Neuronal stem cell (in vitro differentiated cells): ENCODE measurements at regions not wholly inside any gene's neighbourhood (a gene's known extent, or its start where the extent isn't known, plus 50 kb on each side); places are given as distances from the start of the nearest gene placed in this dataset.
"Not testable (repeated sequence)": the region's sequence is repeated elsewhere in the genome, so short reads cannot be mapped to it uniquely, and the experiment has no call there.

Source experiments
- DNase-seq: peaks from one replicate; pipeline ENCODE4 v3.0.0-alpha.2; 2013; ENCODE audit warnings: low spot score
- H2AFZ ChIP-seq: one replicate; pipeline ENCODE4 v1.6.1; 2013; ENCODE audit warnings: mild to moderate bottlenecking, low read length, inconsistent platforms
- H2AK5ac ChIP-seq: 2 replicates; pipeline ENCODE4 v1.6.1; 2013; ENCODE audit warnings: low read depth, mild to moderate bottlenecking, inconsistent platforms, low read length, moderate library complexity, mixed read lengths
- H2BK120ac ChIP-seq: 2 replicates; pipeline ENCODE4 v1.6.1; 2013; ENCODE audit warnings: low read depth, mild to moderate bottlenecking, inconsistent platforms, low read length, moderate library complexity, mixed read lengths
- H2BK12ac ChIP-seq: one replicate; pipeline ENCODE4 v1.6.1; 2013; ENCODE audit warnings: low read length, inconsistent platforms
- H2BK15ac ChIP-seq: 2 replicates; pipeline ENCODE4 v1.6.1; 2013; ENCODE audit warnings: mild to moderate bottlenecking, low read length, inconsistent platforms, mixed read lengths
- H2BK5ac ChIP-seq: one replicate; pipeline ENCODE4 v1.6.1; 2013; ENCODE audit warnings: inconsistent platforms, mild to moderate bottlenecking, low read length, moderate library complexity
- H3K14ac ChIP-seq: one replicate; pipeline ENCODE4 v1.6.1; 2013; ENCODE audit warnings: low read length, inconsistent platforms
- H3K18ac ChIP-seq: 2 replicates; pipeline ENCODE4 v1.6.1; 2013; ENCODE audit warnings: low read length, inconsistent platforms
- H3K23ac ChIP-seq: 2 replicates; pipeline ENCODE4 v1.6.1; 2013; ENCODE audit warnings: low read depth, mild to moderate bottlenecking, mixed read lengths, low read length, inconsistent platforms; ENCODE audit not compliant: poor library complexity
- H3K27ac ChIP-seq: replicated peaks from 3 replicates; pipeline ENCODE4 v1.5.1; 2013; ENCODE audit warnings: low read length, inconsistent platforms
- H3K27me3 ChIP-seq, 3 experiments: 2 replicates each; pipeline ENCODE4 v1.6.1; 2013; ENCODE audit warnings: low read length in 3 of 3, mild to moderate bottlenecking in 2 of 3, inconsistent platforms in 1 of 3, low read depth in 1 of 3, mixed read lengths in 1 of 3, moderate library complexity in 1 of 3; ENCODE audit not compliant: control insufficient read depth in 3 of 3, insufficient read depth in 3 of 3
- H3K36me3 ChIP-seq, 2 donors: replicated peaks in 1 of 2; 2 replicates each; pipeline ENCODE4 v1.6.1; 2013; ENCODE audit warnings: low read length in 2 of 2; ENCODE audit not compliant: control insufficient read depth in 2 of 2, insufficient read depth in 2 of 2
- H3K4ac ChIP-seq: 2 replicates; pipeline ENCODE4 v1.6.1; 2013; ENCODE audit warnings: inconsistent platforms, mild to moderate bottlenecking, low read length, moderate library complexity
- H3K4me1 ChIP-seq, 2 donors: 1 replicate in 1 of 2; 2 replicates in 1 of 2; pipeline ENCODE4 v1.6.1; 2013; ENCODE audit warnings: low read length in 2 of 2, low read depth in 1 of 2; ENCODE audit not compliant: control insufficient read depth in 2 of 2, insufficient read depth in 1 of 2
- H3K4me2 ChIP-seq: one replicate; pipeline ENCODE4 v1.6.1; 2013; ENCODE audit warnings: mild to moderate bottlenecking, low read length, inconsistent platforms; ENCODE audit not compliant: insufficient read depth, poor library complexity, severe bottlenecking
- H3K4me3 ChIP-seq, 2 donors: 2 replicates each; pipeline ENCODE4 v1.5.1; 2013; ENCODE audit warnings: low read length in 2 of 2, mild to moderate bottlenecking in 2 of 2, inconsistent platforms in 1 of 2, moderate library complexity in 1 of 2
- H3K79me1 ChIP-seq: one replicate; pipeline ENCODE4 v1.6.1; 2013; ENCODE audit warnings: low read depth, mild to moderate bottlenecking, inconsistent platforms, low read length, moderate library complexity
- H3K9ac ChIP-seq: one replicate; pipeline ENCODE4 v1.6.1; 2013; ENCODE audit warnings: mild to moderate bottlenecking, low read depth, low read length, inconsistent platforms; ENCODE audit not compliant: poor library complexity
- H3K9me3 ChIP-seq, 2 donors: replicated peaks in 1 of 2; 2 replicates each; pipeline versions ENCODE3 to v1.6.1; 2013; ENCODE audit warnings: low read length in 2 of 2, mild to moderate bottlenecking in 2 of 2, inconsistent platforms in 1 of 2, low read depth in 1 of 2, mixed read lengths in 1 of 2, moderate library complexity in 1 of 2; ENCODE audit not compliant: control insufficient read depth in 2 of 2, insufficient read depth in 1 of 2
- H4K8ac ChIP-seq: one replicate; pipeline ENCODE4 v1.6.1; 2013; ENCODE audit warnings: low read depth, mild to moderate bottlenecking, inconsistent platforms, low read length, moderate library complexity
- H4K91ac ChIP-seq: one replicate; pipeline ENCODE4 v1.6.1; 2013; ENCODE audit warnings: low read length, low read depth, mild to moderate bottlenecking, inconsistent platforms; ENCODE audit not compliant: poor library complexity
- WGBS, 2 donors: extraction: QIAGEN DNeasy Blood & Tissue Kit; methylation state at CpG; one replicate each; pipeline ENCODE4 v1.1.7; 2013; ENCODE audit warnings: missing lambda C conversion rate in 2 of 2, mixed read lengths in 1 of 2; ENCODE audit not compliant: insufficient read length in 2 of 2, insufficient replicate concordance in 1 of 2; ENCODE audit errors: extremely low coverage in 2 of 2; 5-methylcytosine and 5-hydroxymethylcytosine counted together

DNA sequence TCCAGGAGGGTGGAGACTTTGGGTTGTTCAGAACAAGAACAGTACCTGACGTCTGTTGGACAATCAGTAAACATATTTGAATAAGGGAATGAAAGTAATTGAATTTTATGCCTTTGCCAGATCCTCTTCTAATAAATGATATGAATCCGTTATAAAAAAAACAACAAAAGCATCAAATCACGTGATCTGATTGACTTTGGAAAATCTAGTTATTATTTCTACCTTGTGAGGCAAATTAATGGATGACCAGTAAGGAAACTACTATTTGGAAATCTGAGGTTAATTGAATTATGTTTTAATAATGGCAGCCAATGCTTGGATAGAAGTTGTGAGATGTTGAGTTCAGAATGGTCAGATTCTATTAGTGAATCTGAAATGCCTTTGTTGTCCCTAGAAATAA, 399.5 kb downstream of the TFAP2B start:
- H2AK5ac ChIP-seq, result no peak overlapping the region
- H3K18ac ChIP-seq, result no peak overlapping the region
- no peaks in the 10 kb centered on the region for H3K9me3 ChIP-seq
- WGBS, 2 donors, result no CpG with 5 or more reads among the region's 3 CpGs
- H3K27me3 ChIP-seq, result no peaks in the 10 kb centered on the region
- no peak overlapping the region for H3K4ac ChIP-seq
- H3K4me1 ChIP-seq, result peaks cover 0 to 5% of the 10 kb centered on the region in 2 donors
- no peak for DNase-seq
- no peaks in the 10 kb centered on the region for H3K79me1 ChIP-seq
- no peak overlapping the region for H3K4me2 ChIP-seq
- no peak overlapping the region for H2AFZ ChIP-seq
- H2BK12ac ChIP-seq, result no peak overlapping the region
- H3K9ac ChIP-seq, result no peak overlapping the region
- no peak overlapping the region for H4K91ac ChIP-seq
- H3K27ac ChIP-seq, result no peak overlapping the region
- no peak overlapping the region for H3K23ac ChIP-seq
- H2BK5ac ChIP-seq, result no peak overlapping the region
- no peak overlapping the region for H4K8ac ChIP-seq
- H2BK120ac ChIP-seq, result no peak overlapping the region
- no peaks in the 10 kb centered on the region for H3K36me3 ChIP-seq
- H3K14ac ChIP-seq, result no peak overlapping the region
- H2BK15ac ChIP-seq, result no peak overlapping the region
- no peak overlapping the region for H3K4me3 ChIP-seq

DNA sequence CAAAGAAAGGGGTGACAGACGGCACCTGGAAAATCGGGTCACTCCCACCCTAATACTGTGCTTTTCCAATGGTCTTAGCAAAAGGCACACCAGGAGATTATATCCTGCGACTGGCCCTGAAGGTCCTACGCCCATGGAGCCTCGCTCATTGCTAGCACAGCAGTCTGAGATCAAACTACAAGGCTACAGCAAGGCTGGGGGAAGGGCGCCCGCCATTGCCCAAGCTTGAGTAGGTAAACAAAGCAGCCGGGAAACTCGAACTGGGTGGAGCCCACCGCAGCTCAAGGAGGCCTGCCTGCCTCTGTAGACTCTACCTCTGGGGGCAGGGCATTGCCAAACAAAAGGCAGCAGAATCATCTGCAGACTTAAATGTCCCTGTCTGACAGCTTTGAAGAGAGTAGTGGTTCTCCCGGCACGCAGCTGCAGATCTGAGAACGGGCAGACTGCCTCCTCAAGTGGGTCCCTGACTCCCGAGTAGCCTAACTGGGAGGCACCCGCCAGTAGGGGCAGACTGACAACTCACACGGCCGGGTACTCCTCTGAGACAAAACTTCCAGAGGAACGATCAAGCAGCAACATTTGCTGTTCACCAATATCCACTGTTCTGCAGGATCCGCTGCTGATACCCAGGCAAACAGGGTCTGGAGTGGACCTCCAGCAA, 406.0 kb downstream of the TFAP2B start:
- WGBS, 2 donors, result no CpG with 5 or more reads among the region's 19 CpGs

DNA sequence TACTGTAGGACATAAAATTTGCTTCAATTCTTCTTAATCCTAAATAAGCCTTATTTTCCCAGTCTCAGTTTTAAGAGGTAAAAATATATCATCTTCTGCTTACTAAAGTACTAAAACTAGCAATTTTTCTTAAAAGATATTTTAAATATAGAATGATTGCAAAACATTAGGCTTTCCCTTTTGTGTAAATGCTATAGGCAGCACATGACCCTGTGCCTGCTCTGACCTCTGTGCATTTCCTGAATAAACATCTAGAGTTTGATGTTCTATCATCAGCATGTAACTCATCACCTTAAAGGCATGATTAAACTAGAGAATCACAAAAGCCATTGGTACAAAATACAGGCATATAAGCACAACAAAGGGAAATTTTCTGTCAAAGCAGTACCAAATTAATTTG, 422.7 kb downstream of the TFAP2B start:
- no peaks in the 10 kb centered on the region for H3K36me3 ChIP-seq
- no peak overlapping the region for H3K18ac ChIP-seq
- H4K91ac ChIP-seq, result no peak overlapping the region
- no peak overlapping the region for H3K4me3 ChIP-seq
- H3K23ac ChIP-seq, result no peak overlapping the region
- H2AK5ac ChIP-seq, result no peak overlapping the region
- no peaks in the 10 kb centered on the region for H3K9me3 ChIP-seq
- H3K4me1 ChIP-seq, result peaks cover 0 to 1% of the 10 kb centered on the region in 2 donors
- H3K27me3 ChIP-seq, result no peaks in the 10 kb centered on the region
- H2BK12ac ChIP-seq, result no peak overlapping the region
- no peak overlapping the region for H3K14ac ChIP-seq
- H3K4me2 ChIP-seq, result no peak overlapping the region
- no peak overlapping the region for H2BK5ac ChIP-seq
- H3K79me1 ChIP-seq, result no peaks in the 10 kb centered on the region
- H2AFZ ChIP-seq, result no peak overlapping the region
- no peak overlapping the region for H2BK15ac ChIP-seq
- H3K9ac ChIP-seq, result no peak overlapping the region
- no peak overlapping the region for H4K8ac ChIP-seq
- no peak overlapping the region for H3K4ac ChIP-seq
- no peak for DNase-seq
- H2BK120ac ChIP-seq, result no peak overlapping the region
- no peak overlapping the region for H3K27ac ChIP-seq

More for the DNA sequence above, 406.0 kb downstream of the TFAP2B start:
- H3K9me3 ChIP-seq, H3K36me3 ChIP-seq, H3K9ac ChIP-seq, H4K8ac ChIP-seq, H3K27ac ChIP-seq, H2BK15ac ChIP-seq, H3K14ac ChIP-seq, H2BK120ac ChIP-seq, DNase-seq, H3K4me1 ChIP-seq, H2BK12ac ChIP-seq, H3K27me3 ChIP-seq, H2AFZ ChIP-seq, H3K18ac ChIP-seq, H3K4me2 ChIP-seq, H3K4ac ChIP-seq, H4K91ac ChIP-seq, H3K4me3 ChIP-seq, H2BK5ac ChIP-seq, H3K79me1 ChIP-seq, H3K23ac ChIP-seq, H2AK5ac ChIP-seq: not testable (repeated sequence)

DNA sequence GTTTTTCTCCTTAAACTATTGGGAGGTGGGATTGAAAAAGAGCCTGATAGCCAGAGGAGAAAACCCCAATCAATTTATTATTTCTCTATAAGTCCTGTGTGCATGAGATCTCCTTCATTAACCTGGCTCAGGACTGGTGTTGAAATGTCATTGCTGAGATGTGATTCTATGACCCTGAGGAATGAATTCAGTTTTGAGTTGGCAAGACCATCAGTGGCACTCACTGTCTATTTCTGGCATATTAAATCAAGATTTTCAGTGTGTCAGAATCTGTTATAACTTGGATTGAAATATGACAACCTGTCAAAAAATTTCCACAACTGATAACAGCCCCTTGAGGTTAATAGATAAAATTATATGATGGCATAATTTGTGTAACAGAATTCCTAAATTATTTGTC, 431.1 kb downstream of the TFAP2B start:
- H2BK120ac ChIP-seq, result no peak overlapping the region
- no peak overlapping the region for H3K23ac ChIP-seq
- no peak overlapping the region for H3K4ac ChIP-seq
- no peak overlapping the region for H3K18ac ChIP-seq
- no peak overlapping the region for H2AFZ ChIP-seq
- H3K4me3 ChIP-seq, result no peak overlapping the region
- H3K4me2 ChIP-seq, result no peak overlapping the region
- H3K27ac ChIP-seq, result no peak overlapping the region
- H3K9ac ChIP-seq, result no peak overlapping the region
- H2BK15ac ChIP-seq, result no peak overlapping the region
- H3K9me3 ChIP-seq, result peaks cover 0 to 1% of the 10 kb centered on the region in 2 donors
- no peak overlapping the region for H3K14ac ChIP-seq
- H4K91ac ChIP-seq, result no peak overlapping the region
- H3K36me3 ChIP-seq, result no peaks in the 10 kb centered on the region
- H4K8ac ChIP-seq, result no peak overlapping the region
- H2AK5ac ChIP-seq, result no peak overlapping the region
- H3K4me1 ChIP-seq, result peaks cover 0 to 1% of the 10 kb centered on the region in 2 donors
- no peak for DNase-seq
- H2BK5ac ChIP-seq, result no peak overlapping the region
- no peaks in the 10 kb centered on the region for H3K79me1 ChIP-seq
- H2BK12ac ChIP-seq, result no peak overlapping the region
- H3K27me3 ChIP-seq, result no peaks in the 10 kb centered on the region
